HEK293T (cell line): ENCODE measurements at regions not wholly inside any gene's neighbourhood (a gene's known extent, or its start where the extent isn't known, plus 50 kb on each side); places are given as distances from the start of the nearest gene placed in this dataset.

ENCODE experiments used
- CTCF ChIA-PET: fragments of 350-600 bp; formaldehyde crosslinking; extraction: SDS; loops from one replicate; lab custom pipeline; 2021; ENCODE audit warnings: antibody characterized with exemption, inconsistent platforms; lab: Yijun Ruan, JAX
- POLR2A ChIA-PET: fragments of 350-600 bp; formaldehyde crosslinking; extraction: SDS; loops from one replicate; lab custom pipeline; 2020; ENCODE audit warnings: antibody characterized with exemption, inconsistent platforms; lab: Yijun Ruan, JAX
- DNase-seq: peaks from one replicate; pipeline ENCODE4 v3.0.0; 2012; ENCODE audit warnings: mixed read lengths; ENCODE audit errors: extremely low spot score
- ARNT ChIP-seq: fragments of 450-650 bp; IDR thresholded peaks from 2 replicates; pipeline ENCODE4 v1.6.1; 2017; ENCODE audit warnings: mild to moderate bottlenecking
- BHLHE40 ChIP-seq: fragments of 450-650 bp; IDR thresholded peaks from 2 replicates; pipeline ENCODE4 v1.6.1; 2016; ENCODE audit warnings: mild to moderate bottlenecking, moderate library complexity, borderline replicate concordance
- CTBP1 ChIP-seq: fragments of 450-650 bp; IDR thresholded peaks from 2 replicates; pipeline ENCODE4 v1.6.1; 2016; ENCODE audit warnings: borderline replicate concordance
- ELF4 ChIP-seq: fragments of 450-650 bp; IDR thresholded peaks from 2 replicates; pipeline ENCODE4 v1.6.1; 2017; ENCODE audit warnings: antibody characterized with exemption
- FOXA1 ChIP-seq: fragments of 450-650 bp; IDR thresholded peaks from 2 replicates; pipeline ENCODE4 v1.6.1; 2016; ENCODE audit warnings: mild to moderate bottlenecking
- FOXK2 ChIP-seq: fragments of 450-650 bp; IDR thresholded peaks from 2 replicates; pipeline ENCODE4 v1.6.1; 2016; ENCODE audit warnings: mild to moderate bottlenecking
- FOXM1 ChIP-seq: fragments of 450-650 bp; IDR thresholded peaks from 2 replicates; pipeline ENCODE4 v1.6.1; 2017; ENCODE audit warnings: mild to moderate bottlenecking, borderline replicate concordance
- HDGF ChIP-seq: fragments of 450-650 bp; IDR thresholded peaks from 2 replicates; pipeline ENCODE4 v1.6.1; 2017; ENCODE audit warnings: antibody characterized with exemption, borderline replicate concordance
- L3MBTL2 ChIP-seq: fragments of 450-650 bp; conservative IDR thresholded peaks from 2 replicates; pipeline ENCODE4 v1.6.1; 2016; ENCODE audit warnings: mild to moderate bottlenecking
- LEF1 ChIP-seq: fragments of 450-650 bp; IDR thresholded peaks from 2 replicates; pipeline ENCODE4 v1.6.1; 2017; ENCODE audit warnings: mild to moderate bottlenecking, borderline replicate concordance
- NFRKB ChIP-seq: fragments of 450-650 bp; IDR thresholded peaks from 2 replicates; pipeline ENCODE4 v1.6.1; 2016; ENCODE audit warnings: mild to moderate bottlenecking, moderate library complexity
- SP1 ChIP-seq: fragments of 450-650 bp; IDR thresholded peaks from 2 replicates; pipeline ENCODE4 v1.6.1; 2017
- SUZ12 ChIP-seq: fragments of 450-650 bp; IDR thresholded peaks from 2 replicates; pipeline ENCODE4 v1.6.1; 2016; ENCODE audit warnings: mild to moderate bottlenecking
- TARDBP ChIP-seq: fragments of 450-650 bp; IDR thresholded peaks from 2 replicates; pipeline ENCODE4 v1.6.1; 2016
- ZNF384 ChIP-seq: fragments of 450-650 bp; IDR thresholded peaks from 2 replicates; pipeline ENCODE4 v1.6.1; 2016
- TF ChIP-seq, protein P1 (sequence below): fragments of 450-650 bp; IDR thresholded peaks from 2 replicates; pipeline ENCODE4 v1.6.1; 2016

DNA sequence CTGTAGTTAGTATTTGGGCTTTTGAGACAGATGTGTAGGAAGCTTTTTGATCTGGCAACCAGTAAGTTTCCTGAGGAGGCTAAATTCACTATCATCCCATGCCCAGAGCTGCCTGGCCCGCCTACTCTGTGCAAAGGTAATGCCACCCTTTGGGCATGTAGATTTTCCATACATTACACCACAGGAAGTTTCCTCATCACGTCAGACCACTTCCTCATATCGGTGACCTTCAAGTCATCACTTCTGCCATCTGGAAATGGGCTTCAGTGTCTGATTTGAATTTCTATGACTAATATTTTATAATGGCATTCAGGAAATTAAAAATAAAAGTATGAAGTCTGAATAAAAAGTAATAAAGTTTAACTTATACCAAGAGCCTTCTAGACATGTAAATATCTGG, 825.4 kb downstream of the DCDC2C start:
- POLR2A ChIA-PET: no interaction called here
- CTCF ChIA-PET: no interaction called here

DNA sequence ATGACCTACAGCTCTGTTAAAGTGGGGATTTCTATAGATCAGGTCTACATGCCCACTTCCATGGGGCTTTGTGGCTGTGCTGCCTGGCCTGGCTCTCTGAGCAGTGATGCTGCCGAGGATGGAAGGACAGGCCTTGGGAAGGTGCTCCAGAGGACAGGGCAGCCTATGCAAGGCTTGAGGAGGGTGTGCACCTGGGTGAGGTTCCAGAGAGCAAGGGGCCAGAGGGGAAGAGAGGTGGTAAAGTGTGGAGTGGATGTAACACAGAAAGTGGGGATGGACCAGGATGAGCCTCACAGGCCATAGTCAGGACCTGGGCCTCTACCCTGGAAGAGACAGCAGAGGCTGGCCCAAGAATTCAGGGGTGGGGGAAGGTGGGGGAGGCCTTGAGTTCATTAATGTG, 826.4 kb downstream of the DCDC2C start:
- TF ChIP-seq HDGF: no peak
- TF ChIP-seq LEF1: no peak
- no peak for TF ChIP-seq FOXM1
- TF ChIP-seq SP1: no peak
- TF ChIP-seq BHLHE40: no peak
- no peak for TF ChIP-seq FOXK2
- no peak for TF ChIP-seq L3MBTL2
- no peak for TF ChIP-seq ELF4
- TF ChIP-seq ZNF384: no peak
- TF ChIP-seq NFRKB: no peak
- TF ChIP-seq ARNT: no peak
- TF ChIP-seq FOXA1: no peak
- no peak for TF ChIP-seq CTBP1
- CTCF ChIA-PET: no interaction called here
- no peak for DNase-seq
- POLR2A ChIA-PET: no interaction called here

More for the DNA sequence above, 825.4 kb downstream of the DCDC2C start:
- no peak for TF ChIP-seq LEF1
- no peak for TF ChIP-seq TARDBP
- no peak for TF ChIP-seq FOXM1
- no peak for TF ChIP-seq SUZ12
- no peak for TF ChIP-seq SP1
- no peak for TF ChIP-seq FOXA1
- no peak for DNase-seq

DNA sequence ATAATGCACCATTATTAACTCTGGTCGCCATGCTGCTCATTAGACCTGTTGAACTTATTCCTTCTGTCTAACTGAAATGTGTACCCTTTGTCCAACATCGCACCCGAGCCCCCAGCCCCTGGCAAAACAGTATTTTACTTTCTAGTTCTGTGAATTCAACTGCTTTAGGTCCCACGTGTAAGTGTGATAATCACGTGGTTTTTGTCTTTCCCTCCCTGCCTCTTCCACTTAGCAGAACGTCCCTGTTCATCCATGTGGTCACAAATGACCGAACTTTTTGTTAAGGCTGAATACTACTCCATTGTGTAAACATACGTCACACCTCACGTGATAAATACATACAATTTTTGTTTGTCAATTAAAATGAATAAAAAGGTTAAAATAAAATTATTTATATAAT, 826.9 kb downstream of the DCDC2C start:
- CTCF ChIA-PET: no interaction called here
- DNase-seq: no peak
- TF ChIP-seq L3MBTL2 (0 out of 2 replicates have a peak, but pooled peaks have one; percentile 21), ZNF384 (no peak), LEF1 (no peak), ARNT (no peak), ELF4 (no peak)
- POLR2A ChIA-PET: no interaction called here

DNA sequence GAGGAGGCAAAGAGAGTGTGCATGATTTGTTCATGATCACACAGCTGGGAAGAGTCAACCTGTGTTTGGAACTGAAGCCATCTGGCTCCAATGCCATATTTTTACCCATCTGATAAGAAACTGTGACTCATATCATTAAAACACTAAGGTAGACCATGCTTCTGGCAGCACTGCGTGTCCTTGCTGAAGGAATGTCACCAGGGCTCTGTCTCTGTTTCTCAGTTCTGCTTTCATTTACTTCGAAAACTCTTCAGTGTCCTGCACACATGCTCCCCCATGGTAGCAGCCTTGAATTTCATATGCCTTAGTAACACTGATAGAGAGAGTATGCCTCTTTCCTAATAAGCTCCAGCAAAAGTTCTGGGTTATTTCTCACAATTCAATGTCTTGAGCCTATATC, 830.4 kb downstream of the DCDC2C start:
- CTCF ChIA-PET: no interaction called here
- TF ChIP-seq FOXM1 (no peak), FOXA1 (no peak), HDGF (no peak), ZNF384 (no peak), LEF1 (no peak), NFRKB (no peak), BHLHE40 (no peak), FOXK2 (no peak), ELF4 (no peak), SP1 (no peak), L3MBTL2 (no peak), ARNT (no peak), CTBP1 (no peak), SUZ12 (no peak)
- TF ChIP-seq, protein P1, sequence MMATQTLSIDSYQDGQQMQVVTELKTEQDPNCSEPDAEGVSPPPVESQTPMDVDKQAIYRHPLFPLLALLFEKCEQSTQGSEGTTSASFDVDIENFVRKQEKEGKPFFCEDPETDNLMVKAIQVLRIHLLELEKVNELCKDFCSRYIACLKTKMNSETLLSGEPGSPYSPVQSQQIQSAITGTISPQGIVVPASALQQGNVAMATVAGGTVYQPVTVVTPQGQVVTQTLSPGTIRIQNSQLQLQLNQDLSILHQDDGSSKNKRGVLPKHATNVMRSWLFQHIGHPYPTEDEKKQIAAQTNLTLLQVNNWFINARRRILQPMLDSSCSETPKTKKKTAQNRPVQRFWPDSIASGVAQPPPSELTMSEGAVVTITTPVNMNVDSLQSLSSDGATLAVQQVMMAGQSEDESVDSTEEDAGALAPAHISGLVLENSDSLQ: no peak
- POLR2A ChIA-PET: no interaction called here
- DNase-seq: no peak

GRCh38 chr2:4539121-4539520, 835.7 kb downstream of the DCDC2C start:
- TF ChIP-seq FOXM1 (no peak), ARNT (no peak), SUZ12 (no peak), CTBP1 (no peak), LEF1 (no peak), SP1 (no peak)
- no peak for DNase-seq
- CTCF ChIA-PET: no interaction called here
- POLR2A ChIA-PET: no interaction called here

DNA sequence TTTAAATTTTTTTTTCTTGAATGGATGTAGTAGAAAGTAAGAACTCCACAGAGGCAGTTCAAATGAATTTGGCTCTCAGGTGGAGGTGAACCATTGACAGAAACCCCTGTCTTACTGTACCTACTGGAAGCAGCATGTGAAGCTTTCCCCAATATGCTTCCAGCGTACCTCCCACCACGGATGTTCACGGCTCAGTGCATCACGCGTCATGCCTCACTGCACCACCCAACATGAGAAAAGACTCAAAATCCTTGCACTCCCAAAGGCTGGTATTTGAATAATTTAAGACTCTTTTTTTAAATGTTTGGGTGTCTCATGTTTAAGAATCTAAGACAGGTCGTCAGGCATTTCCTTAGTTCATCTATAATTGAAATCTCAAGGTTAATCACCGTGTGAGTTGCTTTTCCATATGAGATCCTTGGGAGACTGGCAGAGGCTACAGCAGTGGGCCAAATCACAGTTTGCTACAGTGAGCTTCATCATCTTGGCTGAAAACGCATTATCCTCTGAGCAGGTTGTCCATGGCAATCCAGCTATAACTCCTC, 846.4 kb downstream of the DCDC2C start:
- no peak for DNase-seq
- CTCF ChIA-PET: no interaction called here
- POLR2A ChIA-PET: no interaction called here
- TF ChIP-seq ELF4 (no peak), SP1 (no peak), CTBP1 (no peak), FOXM1 (no peak), SUZ12 (no peak), LEF1 (no peak), ARNT (no peak), FOXK2 (no peak), BHLHE40 (no peak), L3MBTL2 (no peak), NFRKB (no peak), ZNF384 (no peak)
- TF ChIP-seq, protein P1: no peak

GRCh38 chr2:4551691-4552474, 848.5 kb downstream of the DCDC2C start:
- ChIA-PET CTCF (no interaction called here), POLR2A (no interaction called here)
- DNase-seq: no peak
- TF ChIP-seq FOXK2: no peak
- no peak for TF ChIP-seq TARDBP
- TF ChIP-seq FOXA1: no peak
- TF ChIP-seq NFRKB: no peak
- TF ChIP-seq CTBP1: no peak
- TF ChIP-seq L3MBTL2: no peak
- TF ChIP-seq ELF4: no peak
- no peak for TF ChIP-seq FOXM1
- no peak for TF ChIP-seq SUZ12
- TF ChIP-seq HDGF: no peak
- TF ChIP-seq SP1: no peak
- TF ChIP-seq BHLHE40: no peak
